ENCODE measurements at regions not wholly inside any gene's neighbourhood (a gene's known extent, or its start where the extent isn't known, plus 50 kb on each side); places are given as distances from the start of the nearest gene placed in this dataset.
"Not testable (repeated sequence)": the region's sequence is repeated elsewhere in the genome, so short reads cannot be mapped to it uniquely, and the experiment has no call there.

- Histone ChIP-seq H3K27ac (no peak overlapping the region), H3K27me3 (peaks cover 0 to 3% of the 10 kb centered on the region in 2 donors), H3K4me1 (no peaks in the 10 kb centered on the region), H3K4me3 (no peak overlapping the region), H3K9me3 (peaks cover 0 to 36% of the 10 kb centered on the region in 2 donors), H3K36me3 (no peaks in the 10 kb centered on the region)
- no peak for TF ChIP-seq POLR2AphosphoS5 (IDR thresholded peaks at IDR 0.05)
- TF ChIP-seq, protein P1, sequence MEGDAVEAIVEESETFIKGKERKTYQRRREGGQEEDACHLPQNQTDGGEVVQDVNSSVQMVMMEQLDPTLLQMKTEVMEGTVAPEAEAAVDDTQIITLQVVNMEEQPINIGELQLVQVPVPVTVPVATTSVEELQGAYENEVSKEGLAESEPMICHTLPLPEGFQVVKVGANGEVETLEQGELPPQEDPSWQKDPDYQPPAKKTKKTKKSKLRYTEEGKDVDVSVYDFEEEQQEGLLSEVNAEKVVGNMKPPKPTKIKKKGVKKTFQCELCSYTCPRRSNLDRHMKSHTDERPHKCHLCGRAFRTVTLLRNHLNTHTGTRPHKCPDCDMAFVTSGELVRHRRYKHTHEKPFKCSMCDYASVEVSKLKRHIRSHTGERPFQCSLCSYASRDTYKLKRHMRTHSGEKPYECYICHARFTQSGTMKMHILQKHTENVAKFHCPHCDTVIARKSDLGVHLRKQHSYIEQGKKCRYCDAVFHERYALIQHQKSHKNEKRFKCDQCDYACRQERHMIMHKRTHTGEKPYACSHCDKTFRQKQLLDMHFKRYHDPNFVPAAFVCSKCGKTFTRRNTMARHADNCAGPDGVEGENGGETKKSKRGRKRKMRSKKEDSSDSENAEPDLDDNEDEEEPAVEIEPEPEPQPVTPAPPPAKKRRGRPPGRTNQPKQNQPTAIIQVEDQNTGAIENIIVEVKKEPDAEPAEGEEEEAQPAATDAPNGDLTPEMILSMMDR (IDR thresholded peaks at IDR 0.05) = no peak
- no peak for TF ChIP-seq POLR2A (IDR thresholded peaks at IDR 0.05)
- intact Hi-C loops (cut with DNase I; ENCODE audit: low total_unique reads) = no loop called here
- DNase-seq (ENCODE audit: low spot score in 2 of 2) = no peak
Observed at GRCh38 chr18:14997357-14997756, 249.4 kb downstream of the ANKRD30B start.

GRCh38 chr18:14997899-14998298 is 249.9 kb downstream of the ANKRD30B start:
- H3K36me3 ChIP-seq; H3K27ac ChIP-seq; H3K4me1 ChIP-seq; H3K4me3 ChIP-seq; H3K27me3 ChIP-seq; DNase-seq (ENCODE audit: low spot score in 2 of 2); intact Hi-C loops (cut with DNase I; ENCODE audit: low total_unique reads): not testable (repeated sequence)
- H3K9me3 ChIP-seq = peaks cover 0 to 39% of the 10 kb centered on the region in 2 donors

- H3K27ac ChIP-seq; H3K4me1 ChIP-seq; DNase-seq (ENCODE audit: low spot score in 2 of 2); H3K4me3 ChIP-seq; H3K36me3 ChIP-seq; H3K27me3 ChIP-seq; intact Hi-C loops (cut with DNase I; ENCODE audit: low total_unique reads): not testable (repeated sequence)
- peaks cover 0 to 43% of the 10 kb centered on the region in 2 donors for H3K9me3 ChIP-seq
Observed at GRCh38 chr18:14998360-14999042, 250.5 kb downstream of the ANKRD30B start.

DNA sequence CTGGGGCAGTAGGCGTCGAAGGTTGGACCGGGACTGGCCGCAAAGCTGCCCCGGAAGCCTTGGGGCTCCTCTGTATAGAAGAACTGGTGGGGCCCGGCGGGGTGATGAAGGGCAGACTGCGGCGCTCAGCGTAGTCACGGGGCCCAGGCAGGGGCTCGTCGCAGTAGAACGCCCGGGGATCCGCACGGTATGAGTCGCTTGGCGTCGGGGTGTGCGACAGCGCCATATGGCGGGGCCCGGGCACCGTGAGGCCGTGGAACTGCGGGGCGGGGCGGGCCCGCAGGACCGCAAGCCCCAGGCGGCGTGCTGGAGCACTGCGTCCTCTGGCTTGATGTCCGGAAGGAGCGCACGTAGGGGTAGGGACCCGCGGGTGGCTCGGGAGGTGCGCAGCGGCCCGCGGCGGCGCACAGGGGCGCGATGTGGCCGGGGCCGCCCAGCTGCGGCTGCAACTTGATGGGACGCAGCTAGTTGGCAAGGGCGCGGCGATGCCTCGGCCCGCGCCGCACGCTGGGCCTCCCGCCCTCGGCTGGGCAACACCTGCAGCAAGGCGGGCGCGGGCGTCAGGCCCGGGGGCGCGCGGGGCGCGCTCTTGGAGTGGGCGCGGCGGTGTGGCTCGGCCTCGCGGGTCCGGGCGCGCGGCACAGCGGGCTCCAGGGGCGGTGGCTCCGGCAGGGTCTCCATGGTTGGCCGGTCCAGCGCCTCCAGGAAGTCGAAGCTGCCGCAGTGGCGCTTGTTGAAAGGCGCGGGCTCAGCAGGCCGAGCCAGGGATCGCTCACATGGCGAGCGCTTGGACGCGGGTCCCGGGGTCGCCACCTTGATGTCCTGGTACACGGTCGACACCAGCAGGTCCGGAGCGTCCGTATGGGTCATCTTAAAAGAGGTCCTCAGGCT is 251.4 kb downstream of the ANKRD30B start:
- peak overlapping the region in 1 of 3 donors; percentile 27 for H3K4me3 ChIP-seq

GRCh38 chr18:15000119-15001037 is 252.4 kb downstream of the ANKRD30B start:
- DNase-seq (ENCODE audit: low spot score in 2 of 2); H3K4me1 ChIP-seq; H3K27ac ChIP-seq; intact Hi-C loops (cut with DNase I; ENCODE audit: low total_unique reads); H3K36me3 ChIP-seq; H3K27me3 ChIP-seq: not testable (repeated sequence)
- Histone ChIP-seq H3K4me3 (peak overlapping the region in 1 of 3 donors; percentile 27), H3K9me3 (peaks cover 0 to 43% of the 10 kb centered on the region in 2 donors)

More for the DNA sequence above, 251.4 kb downstream of the ANKRD30B start:
- no peak overlapping the region for H3K27ac ChIP-seq
- intact Hi-C loops (cut with DNase I; ENCODE audit: low total_unique reads) = no loop called here
- H3K27me3 ChIP-seq = peaks cover 0 to 3% of the 10 kb centered on the region in 2 donors
- DNase-seq (ENCODE audit: low spot score in 2 of 2) = no peak
- H3K9me3 ChIP-seq = peaks cover 0 to 43% of the 10 kb centered on the region in 2 donors
- H3K36me3 ChIP-seq = no peaks in the 10 kb centered on the region
- TF ChIP-seq POLR2AphosphoS5 (IDR thresholded peaks at IDR 0.05) = no peak
- TF ChIP-seq, protein P1 (IDR thresholded peaks at IDR 0.05) = no peak
- TF ChIP-seq POLR2A (IDR thresholded peaks at IDR 0.05) = no peak
- no peaks in the 10 kb centered on the region for H3K4me1 ChIP-seq

DNA sequence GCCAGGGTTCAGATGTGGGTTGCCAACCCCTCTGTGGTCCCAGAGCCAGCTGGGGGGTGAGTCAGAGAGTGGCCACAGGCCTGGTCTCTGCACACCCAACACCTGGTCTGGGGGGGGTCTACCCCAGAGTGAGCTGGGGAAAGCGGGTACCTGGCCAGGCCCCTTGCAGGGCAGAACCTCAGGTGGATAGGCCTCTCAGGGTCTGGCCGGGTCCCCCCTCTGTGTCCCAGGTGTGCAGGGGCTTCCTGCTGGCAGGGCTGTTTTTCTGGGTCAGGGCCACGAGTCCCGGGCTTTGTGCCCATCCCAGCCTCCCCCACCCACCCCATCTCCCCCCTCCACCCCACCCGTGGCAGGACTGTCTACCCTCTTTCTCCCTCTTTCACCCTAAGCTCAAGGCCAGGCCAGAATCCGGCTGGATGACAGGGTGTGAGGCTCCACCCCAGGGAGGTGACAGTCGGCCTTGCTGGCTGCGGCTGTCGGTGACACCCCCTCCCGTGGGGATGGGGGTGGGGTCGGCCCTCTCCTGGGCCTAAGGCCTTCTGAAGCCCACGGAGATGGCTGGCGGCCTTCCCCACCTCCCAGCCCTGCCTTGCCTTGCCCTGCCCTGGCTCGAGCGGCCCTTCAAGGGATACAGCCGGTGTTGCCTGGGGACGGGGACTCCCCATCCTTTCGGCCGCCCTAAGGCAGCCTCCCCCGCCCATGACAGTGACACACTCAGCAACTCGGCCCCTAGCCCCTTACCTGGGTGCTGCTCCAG is 253.2 kb downstream of the ANKRD30B start:
- DNase-seq (ENCODE audit: low spot score in 2 of 2); H3K27ac ChIP-seq; H3K4me3 ChIP-seq; H3K36me3 ChIP-seq; intact Hi-C loops (cut with DNase I; ENCODE audit: low total_unique reads); H3K4me1 ChIP-seq; H3K27me3 ChIP-seq: not testable (repeated sequence)
- H3K9me3 ChIP-seq = peaks cover 0 to 43% of the 10 kb centered on the region in 2 donors

DNA sequence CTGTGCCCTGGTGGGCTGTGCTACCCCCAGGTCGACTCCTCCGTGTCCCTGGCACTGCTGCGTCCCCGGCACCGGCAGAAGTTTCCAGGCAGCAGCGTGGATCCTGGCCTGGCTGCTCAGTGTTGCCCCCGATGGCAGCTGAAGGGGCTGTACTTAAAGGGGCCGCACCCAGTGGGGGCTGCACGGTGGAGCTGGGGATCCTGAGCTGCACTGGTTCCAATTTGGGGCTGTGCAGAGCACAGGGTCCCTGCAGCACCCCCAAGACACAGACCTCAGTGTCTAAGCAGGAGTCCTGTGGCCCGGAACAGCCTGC is 253.8 kb downstream of the ANKRD30B start:
- H3K4me1 ChIP-seq; DNase-seq (ENCODE audit: low spot score in 2 of 2); H3K27me3 ChIP-seq; H3K36me3 ChIP-seq; H3K27ac ChIP-seq; intact Hi-C loops (cut with DNase I; ENCODE audit: low total_unique reads); H3K4me3 ChIP-seq: not testable (repeated sequence)
- H3K9me3 ChIP-seq = peaks cover 0 to 43% of the 10 kb centered on the region in 2 donors

GRCh38 chr18:15002765-15003164 is 254.8 kb downstream of the ANKRD30B start:
- H3K4me1 ChIP-seq; DNase-seq (ENCODE audit: low spot score in 2 of 2); H3K27ac ChIP-seq; intact Hi-C loops (cut with DNase I; ENCODE audit: low total_unique reads); H3K27me3 ChIP-seq; H3K4me3 ChIP-seq; H3K36me3 ChIP-seq: not testable (repeated sequence)
- H3K9me3 ChIP-seq = peaks cover 0 to 41% of the 10 kb centered on the region in 2 donors

GRCh38 chr18:15003231-15003630 is 255.3 kb downstream of the ANKRD30B start:
- H3K4me3 ChIP-seq; intact Hi-C loops (cut with DNase I; ENCODE audit: low total_unique reads); H3K27me3 ChIP-seq; H3K27ac ChIP-seq; H3K36me3 ChIP-seq; H3K4me1 ChIP-seq; DNase-seq (ENCODE audit: low spot score in 2 of 2): not testable (repeated sequence)
- H3K9me3 ChIP-seq = peaks cover 0 to 36% of the 10 kb centered on the region in 2 donors

All from breast epithelium (tissue), 4 donors.